Activated CD4-positive, alpha-beta T cell treated with anti-CD3 and anti-CD28 coated beads, Interleukin-2, amount 10 ng/mL, durations not matched to agents 24 days and 14 days (primary cell): ENCODE measurements at regions not wholly inside any gene's neighbourhood (a gene's known extent, or its start where the extent isn't known, plus 50 kb on each side); places are given as distances from the start of the nearest gene placed in this dataset.

Experiments
- DNase-seq: peaks from one replicate; pipeline ENCODE4 v3.0.0; 2022
- H3K27ac Mint-ChIP-seq: one replicate; pipeline ENCODE4 v1.8.0; 2022; ENCODE audit warnings: mild to moderate bottlenecking, mixed read lengths
- H3K27me3 Mint-ChIP-seq: one replicate; pipeline ENCODE4 v1.8.0; 2022; ENCODE audit warnings: mixed read lengths
- H3K36me3 Mint-ChIP-seq: one replicate; pipeline ENCODE4 v1.8.0; 2022; ENCODE audit warnings: low read depth, mild to moderate bottlenecking, mixed read lengths
- H3K4me1 Mint-ChIP-seq: one replicate; pipeline ENCODE4 v1.8.0; 2021; ENCODE audit warnings: mixed read lengths
- H3K4me3 Mint-ChIP-seq: one replicate; pipeline ENCODE4 v1.8.0; 2022; ENCODE audit warnings: mild to moderate bottlenecking, moderate library complexity, mixed read lengths
- H3K9me3 Mint-ChIP-seq: one replicate; pipeline ENCODE4 v1.8.0; 2021; ENCODE audit warnings: mixed read lengths
- intact Hi-C: fragments of 100-400 bp; cut with micrococcal nuclease; formaldehyde crosslinking; loops from one replicate; pipeline ENCODE4 v1.15.1; 2023

DNA sequence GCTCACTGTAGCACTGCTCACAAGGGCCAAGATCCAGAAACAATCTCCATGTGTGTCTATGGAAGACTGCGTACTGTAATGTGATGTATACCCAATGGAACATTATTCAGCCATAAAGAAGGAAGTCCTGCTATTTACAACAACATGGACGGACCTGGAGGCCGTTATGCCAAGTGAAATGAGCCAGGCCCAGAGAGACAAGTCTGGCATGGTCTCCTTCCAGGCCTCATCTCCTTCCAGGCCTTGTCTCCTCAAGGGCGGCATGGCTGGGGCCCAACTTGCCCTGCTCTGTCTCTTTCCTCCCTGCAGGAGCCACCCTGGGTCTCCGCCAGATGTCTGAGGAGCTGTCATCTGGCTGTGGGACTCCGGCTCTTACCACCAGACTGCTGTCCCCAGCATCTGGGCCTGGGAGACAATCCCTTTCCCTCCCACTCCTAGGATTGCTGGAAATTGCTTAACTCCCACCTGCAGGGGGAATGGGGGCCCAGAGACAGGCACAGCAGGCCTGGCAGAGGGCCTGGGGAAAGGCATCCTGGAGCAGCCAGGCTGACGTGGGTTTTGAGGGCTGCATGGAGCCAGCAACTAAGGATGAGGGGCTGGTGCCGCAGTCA, 1326.6 kb downstream of the TBC1D22A start:
- peaks cover 28% of the 10 kb centered on the region for H3K27me3 Mint-ChIP-seq
- intact Hi-C loops: no loop called here
- H3K4me1 Mint-ChIP-seq: peaks cover 12% of the 10 kb centered on the region
- no peaks in the 10 kb centered on the region for H3K36me3 Mint-ChIP-seq
- no peak overlapping the region for H3K4me3 Mint-ChIP-seq
- DNase-seq: no peak
- no peaks in the 10 kb centered on the region for H3K9me3 Mint-ChIP-seq
- no peak overlapping the region for H3K27ac Mint-ChIP-seq

- H3K9me3 Mint-ChIP-seq: no peaks in the 10 kb centered on the region
- H3K27ac Mint-ChIP-seq: no peak overlapping the region
- intact Hi-C loops: no loop called here
- H3K27me3 Mint-ChIP-seq: peaks cover 23% of the 10 kb centered on the region
- DNase-seq: no peak
- no peak overlapping the region for H3K4me3 Mint-ChIP-seq
- H3K36me3 Mint-ChIP-seq: no peaks in the 10 kb centered on the region
- H3K4me1 Mint-ChIP-seq: peaks cover 16% of the 10 kb centered on the region
Measured at GRCh38 chr22:48088251-48088650, 1325.8 kb downstream of the TBC1D22A start.

DNA sequence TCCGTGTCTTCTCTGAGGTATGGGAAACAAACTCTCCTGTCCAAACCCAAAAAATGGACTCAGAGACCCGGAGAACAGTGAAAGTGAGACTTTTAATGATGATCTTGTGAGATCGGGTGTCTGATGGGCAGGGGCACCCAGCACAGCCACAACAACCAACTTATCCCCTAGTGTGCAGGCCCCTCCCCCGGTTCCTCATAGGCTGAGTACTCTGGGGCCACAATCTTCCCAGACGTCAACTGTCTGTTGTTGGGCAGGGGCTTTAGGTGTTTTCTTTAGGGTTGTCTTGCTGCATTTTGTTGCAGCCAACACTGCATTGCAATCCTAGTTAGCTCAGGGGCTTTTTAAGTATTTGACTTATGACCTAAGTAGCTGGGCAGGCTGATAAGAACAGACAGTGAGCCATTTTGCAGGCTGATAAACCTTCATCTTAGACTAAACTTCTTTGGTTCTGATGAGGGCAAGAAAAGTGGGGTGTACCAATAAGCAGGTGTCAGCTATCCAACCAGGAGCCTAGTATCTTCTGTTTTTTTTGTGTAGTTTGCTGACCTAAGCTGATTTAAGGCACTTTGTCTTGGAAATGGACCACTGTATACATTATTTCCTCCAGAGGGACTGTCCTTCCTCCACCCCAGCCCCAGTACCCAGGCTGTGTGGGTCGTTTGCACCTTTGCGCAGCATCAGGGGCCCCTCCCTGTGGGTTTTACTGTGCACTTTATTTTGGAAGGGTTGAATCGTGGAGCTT, 1323.6 kb downstream of the TBC1D22A start:
- intact Hi-C loops: loop anchor here (2.0 kb wide), 1 partner anchor 13 kb away; no protein-coding TSS in a partner anchor
- no peak overlapping the region for H3K4me3 Mint-ChIP-seq
- peaks cover 16% of the 10 kb centered on the region for H3K4me1 Mint-ChIP-seq
- no peak for DNase-seq
- H3K27ac Mint-ChIP-seq: no peak overlapping the region
- no peaks in the 10 kb centered on the region for H3K36me3 Mint-ChIP-seq
- H3K27me3 Mint-ChIP-seq: peaks cover 27% of the 10 kb centered on the region
- no peaks in the 10 kb centered on the region for H3K9me3 Mint-ChIP-seq

DNA sequence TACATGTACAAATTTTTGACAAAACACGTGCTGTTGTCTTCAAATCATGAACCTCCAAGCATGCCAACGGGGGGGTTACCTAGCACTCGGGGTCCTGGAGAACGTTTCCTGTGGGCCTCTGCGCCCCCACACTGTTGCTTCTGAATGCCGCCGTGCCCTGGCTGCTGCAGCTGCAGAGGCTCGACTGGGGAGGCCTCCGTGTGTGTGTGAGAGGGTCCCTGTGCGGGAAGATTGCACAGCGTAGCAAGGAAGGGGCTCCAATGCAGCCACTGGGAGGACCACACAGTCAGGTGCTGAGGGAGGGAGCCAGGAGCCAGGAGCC, 1322.2 kb downstream of the TBC1D22A start:
- no peak for DNase-seq
- Mint-ChIP-seq H3K4me3 (no peak overlapping the region), H3K4me1 (peaks cover 14% of the 10 kb centered on the region), H3K27me3 (peaks cover 28% of the 10 kb centered on the region), H3K36me3 (no peaks in the 10 kb centered on the region), H3K27ac (no peak overlapping the region), H3K9me3 (no peaks in the 10 kb centered on the region)
- intact Hi-C loops: loop anchor here (2.0 kb wide), 1 partner anchor 14 kb away; no protein-coding TSS in a partner anchor

- intact Hi-C loops: loop anchor here (2.0 kb wide), 1 partner anchor 15 kb away; no protein-coding TSS in a partner anchor
- Mint-ChIP-seq H3K36me3 (no peaks in the 10 kb centered on the region), H3K27me3 (peaks cover 32% of the 10 kb centered on the region), H3K27ac (no peak overlapping the region), H3K9me3 (no peaks in the 10 kb centered on the region), H3K4me1 (peaks cover 17% of the 10 kb centered on the region), H3K4me3 (peak overlapping the region; percentile 16)
- peak; percentile 73 for DNase-seq
Measured at GRCh38 chr22:48084041-48084728, 1321.7 kb downstream of the TBC1D22A start.

DNA sequence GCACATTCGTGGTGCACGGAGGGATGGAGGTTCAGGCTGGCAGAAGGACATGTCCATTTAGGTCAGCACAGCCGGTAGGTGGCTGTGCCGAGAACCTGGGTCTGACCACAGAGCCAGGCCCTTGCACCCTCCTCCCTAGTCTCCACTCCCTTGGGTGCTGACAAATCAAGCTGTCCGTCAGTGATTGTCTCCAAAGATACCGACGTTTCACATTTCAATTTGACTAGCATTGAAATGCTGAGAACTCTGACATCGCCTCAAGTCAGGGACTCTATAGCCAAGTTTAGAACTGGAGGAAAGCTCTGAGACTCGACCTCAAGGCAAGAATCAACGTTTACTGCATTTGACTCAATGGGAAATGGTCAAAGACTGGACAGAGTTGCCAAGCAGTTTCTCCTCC, 1321.1 kb downstream of the TBC1D22A start:
- H3K4me1 Mint-ChIP-seq: peaks cover 17% of the 10 kb centered on the region
- DNase-seq: no peak
- H3K27me3 Mint-ChIP-seq: peaks cover 38% of the 10 kb centered on the region
- H3K36me3 Mint-ChIP-seq: no peaks in the 10 kb centered on the region
- H3K4me3 Mint-ChIP-seq: no peak overlapping the region
- H3K27ac Mint-ChIP-seq: no peak overlapping the region
- no peaks in the 10 kb centered on the region for H3K9me3 Mint-ChIP-seq
- intact Hi-C loops: no loop called here

DNA sequence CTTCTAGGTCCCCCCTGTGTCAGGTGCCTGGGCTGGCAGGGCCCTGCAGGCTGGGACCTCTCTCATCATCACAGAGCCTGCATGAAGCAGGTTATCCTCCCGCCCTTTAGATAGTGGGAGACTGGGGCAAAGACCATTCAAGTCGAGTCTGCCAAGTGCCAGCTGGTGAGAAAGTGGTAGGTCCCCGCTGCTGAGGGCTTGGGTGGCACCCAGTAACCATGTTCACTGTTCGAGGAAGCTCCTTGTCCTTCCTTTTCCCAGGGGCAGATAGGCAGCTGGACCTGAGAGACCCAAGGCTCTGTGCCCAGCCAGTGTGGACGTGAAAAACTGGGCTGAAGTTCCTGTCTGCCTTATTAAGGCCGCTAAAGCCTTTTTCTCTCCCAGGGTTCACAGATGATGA, 1319.8 kb downstream of the TBC1D22A start:
- no peaks in the 10 kb centered on the region for H3K9me3 Mint-ChIP-seq
- intact Hi-C loops: no loop called here
- H3K4me3 Mint-ChIP-seq: no peak overlapping the region
- peaks cover 39% of the 10 kb centered on the region for H3K27me3 Mint-ChIP-seq
- no peak for DNase-seq
- H3K4me1 Mint-ChIP-seq: peaks cover 17% of the 10 kb centered on the region
- no peaks in the 10 kb centered on the region for H3K36me3 Mint-ChIP-seq
- no peak overlapping the region for H3K27ac Mint-ChIP-seq

GRCh38 chr22:48081281-48081680, 1318.8 kb downstream of the TBC1D22A start:
- intact Hi-C loops: no loop called here
- H3K4me1 Mint-ChIP-seq: peaks cover 17% of the 10 kb centered on the region
- DNase-seq: no peak
- H3K9me3 Mint-ChIP-seq: no peaks in the 10 kb centered on the region
- H3K4me3 Mint-ChIP-seq: no peak overlapping the region
- H3K27ac Mint-ChIP-seq: no peak overlapping the region
- H3K27me3 Mint-ChIP-seq: peaks cover 44% of the 10 kb centered on the region
- no peaks in the 10 kb centered on the region for H3K36me3 Mint-ChIP-seq

GRCh38 chr22:48080316-48081165, 1318.1 kb downstream of the TBC1D22A start:
- Mint-ChIP-seq H3K27ac (no peak overlapping the region), H3K27me3 (peaks cover 46% of the 10 kb centered on the region), H3K9me3 (no peaks in the 10 kb centered on the region), H3K4me3 (no peak overlapping the region), H3K36me3 (no peaks in the 10 kb centered on the region), H3K4me1 (peaks cover 17% of the 10 kb centered on the region)
- intact Hi-C loops: no loop called here
- DNase-seq: no peak

- Mint-ChIP-seq H3K4me1 (peaks cover 16% of the 10 kb centered on the region), H3K9me3 (no peaks in the 10 kb centered on the region), H3K27ac (no peak overlapping the region), H3K36me3 (no peaks in the 10 kb centered on the region), H3K27me3 (peaks cover 48% of the 10 kb centered on the region), H3K4me3 (no peak overlapping the region)
- DNase-seq: no peak
- intact Hi-C loops: no loop called here
Measured at GRCh38 chr22:48079505-48080290, 1317.2 kb downstream of the TBC1D22A start.

DNA sequence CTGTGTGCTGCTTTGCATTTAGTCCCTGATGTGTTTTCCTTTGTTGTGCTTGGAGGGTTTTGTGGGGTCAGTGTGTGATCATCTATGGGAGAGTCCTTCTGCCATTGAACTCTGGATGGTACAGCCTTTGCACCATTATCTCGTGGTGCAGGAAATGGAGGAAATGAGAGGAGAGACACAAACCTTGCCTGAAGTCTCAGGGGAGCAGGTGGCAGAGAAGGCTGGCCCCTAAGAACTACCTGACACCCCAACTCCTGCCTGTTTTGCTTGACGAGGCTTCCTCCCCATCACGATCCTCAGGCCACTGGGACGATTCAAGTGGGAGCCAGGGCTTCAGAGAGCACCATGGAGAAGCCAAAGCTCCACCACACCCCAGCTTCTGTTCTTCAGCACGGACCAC, 1316.4 kb downstream of the TBC1D22A start:
- H3K36me3 Mint-ChIP-seq: no peaks in the 10 kb centered on the region
- no peak for DNase-seq
- H3K27me3 Mint-ChIP-seq: peaks cover 52% of the 10 kb centered on the region
- no peak overlapping the region for H3K4me3 Mint-ChIP-seq
- H3K4me1 Mint-ChIP-seq: peaks cover 8% of the 10 kb centered on the region
- no peaks in the 10 kb centered on the region for H3K9me3 Mint-ChIP-seq
- no peak overlapping the region for H3K27ac Mint-ChIP-seq
- intact Hi-C loops: no loop called here

DNA sequence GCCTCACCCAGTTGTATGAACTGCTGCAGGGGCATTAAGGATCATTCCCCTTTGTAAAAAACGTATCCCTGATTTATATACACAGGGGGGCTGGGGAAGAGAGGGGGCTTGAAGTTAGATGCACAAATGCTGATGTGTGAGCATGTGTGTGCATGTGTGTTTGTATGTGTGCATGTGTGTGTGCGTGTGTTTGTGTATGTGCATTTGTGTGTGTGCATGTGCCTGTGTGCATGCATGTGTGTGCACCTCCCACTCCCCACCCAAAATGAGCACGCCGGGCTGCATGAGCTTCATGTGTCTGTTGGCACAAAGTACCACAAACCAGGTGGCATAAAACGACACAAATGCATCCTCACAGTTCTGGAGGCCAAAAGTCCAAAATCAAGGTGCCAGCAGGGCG, 1315.2 kb downstream of the TBC1D22A start:
- Mint-ChIP-seq H3K36me3 (no peaks in the 10 kb centered on the region), H3K4me3 (no peak overlapping the region), H3K9me3 (no peaks in the 10 kb centered on the region), H3K4me1 (peaks cover 6% of the 10 kb centered on the region), H3K27me3 (peaks cover 52% of the 10 kb centered on the region), H3K27ac (no peak overlapping the region)
- DNase-seq: no peak
- intact Hi-C loops: no loop called here

- intact Hi-C loops: no loop called here
- no peak for DNase-seq
- H3K9me3 Mint-ChIP-seq: no peaks in the 10 kb centered on the region
- peaks cover 43% of the 10 kb centered on the region for H3K27me3 Mint-ChIP-seq
- H3K4me1 Mint-ChIP-seq: peaks cover 6% of the 10 kb centered on the region
- no peak overlapping the region for H3K27ac Mint-ChIP-seq
- no peaks in the 10 kb centered on the region for H3K36me3 Mint-ChIP-seq
- no peak overlapping the region for H3K4me3 Mint-ChIP-seq
Measured at GRCh38 chr22:48076008-48076407, 1313.6 kb downstream of the TBC1D22A start.
